ENCODE measurements at regions not wholly inside any gene's neighbourhood (a gene's known extent, or its start where the extent isn't known, plus 50 kb on each side); places are given as distances from the start of the nearest gene placed in this dataset.

DNA sequence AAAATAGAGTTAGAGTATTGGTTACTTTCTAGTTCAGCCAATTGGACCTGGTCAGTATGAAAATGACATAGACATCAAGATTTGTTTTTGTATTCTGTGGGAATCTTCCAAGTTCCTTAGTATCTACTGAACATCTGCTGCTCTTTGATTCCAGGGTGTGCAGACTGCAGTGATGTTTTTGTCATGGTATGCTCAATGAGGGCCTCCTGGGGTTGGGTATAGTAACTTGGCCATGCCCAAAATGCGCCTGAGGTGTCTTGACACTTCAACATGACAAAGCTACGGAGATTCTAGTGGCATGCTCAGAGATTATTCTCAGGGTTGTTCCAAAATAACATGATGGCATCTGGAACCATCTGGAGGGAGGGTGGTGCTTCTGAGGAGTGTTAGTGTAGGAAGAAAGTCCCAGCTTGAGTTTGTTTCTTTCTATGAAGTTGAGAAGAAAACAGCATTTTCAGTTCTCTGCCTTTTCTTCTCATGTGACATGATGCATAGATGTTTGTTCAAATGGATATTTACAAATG lies 313.5 kb upstream of the TBL1XR1 start:
- Histone ChIP-seq H3K27ac (no peak overlapping the region), H3K9me3 (no peaks in the 10 kb centered on the region), H3K4me1 (ENCODE audit: control insufficient read depth in 1 of 2, insufficient read depth in 1 of 2, low read depth in 1 of 2, low read length in 1 of 2) (peaks cover 0 to under 1% of the 10 kb centered on the region in 2 experiments), H3K27me3 (no peaks in the 10 kb centered on the region), H3K4me3 (ENCODE audit: low read depth in 1 of 2, low read length in 1 of 2) (no peak overlapping the region), H3K36me3 (no peaks in the 10 kb centered on the region)
- TF ChIP-seq, protein P1, sequence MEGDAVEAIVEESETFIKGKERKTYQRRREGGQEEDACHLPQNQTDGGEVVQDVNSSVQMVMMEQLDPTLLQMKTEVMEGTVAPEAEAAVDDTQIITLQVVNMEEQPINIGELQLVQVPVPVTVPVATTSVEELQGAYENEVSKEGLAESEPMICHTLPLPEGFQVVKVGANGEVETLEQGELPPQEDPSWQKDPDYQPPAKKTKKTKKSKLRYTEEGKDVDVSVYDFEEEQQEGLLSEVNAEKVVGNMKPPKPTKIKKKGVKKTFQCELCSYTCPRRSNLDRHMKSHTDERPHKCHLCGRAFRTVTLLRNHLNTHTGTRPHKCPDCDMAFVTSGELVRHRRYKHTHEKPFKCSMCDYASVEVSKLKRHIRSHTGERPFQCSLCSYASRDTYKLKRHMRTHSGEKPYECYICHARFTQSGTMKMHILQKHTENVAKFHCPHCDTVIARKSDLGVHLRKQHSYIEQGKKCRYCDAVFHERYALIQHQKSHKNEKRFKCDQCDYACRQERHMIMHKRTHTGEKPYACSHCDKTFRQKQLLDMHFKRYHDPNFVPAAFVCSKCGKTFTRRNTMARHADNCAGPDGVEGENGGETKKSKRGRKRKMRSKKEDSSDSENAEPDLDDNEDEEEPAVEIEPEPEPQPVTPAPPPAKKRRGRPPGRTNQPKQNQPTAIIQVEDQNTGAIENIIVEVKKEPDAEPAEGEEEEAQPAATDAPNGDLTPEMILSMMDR (IDR thresholded peaks at IDR 0.05), result no peak

DNA sequence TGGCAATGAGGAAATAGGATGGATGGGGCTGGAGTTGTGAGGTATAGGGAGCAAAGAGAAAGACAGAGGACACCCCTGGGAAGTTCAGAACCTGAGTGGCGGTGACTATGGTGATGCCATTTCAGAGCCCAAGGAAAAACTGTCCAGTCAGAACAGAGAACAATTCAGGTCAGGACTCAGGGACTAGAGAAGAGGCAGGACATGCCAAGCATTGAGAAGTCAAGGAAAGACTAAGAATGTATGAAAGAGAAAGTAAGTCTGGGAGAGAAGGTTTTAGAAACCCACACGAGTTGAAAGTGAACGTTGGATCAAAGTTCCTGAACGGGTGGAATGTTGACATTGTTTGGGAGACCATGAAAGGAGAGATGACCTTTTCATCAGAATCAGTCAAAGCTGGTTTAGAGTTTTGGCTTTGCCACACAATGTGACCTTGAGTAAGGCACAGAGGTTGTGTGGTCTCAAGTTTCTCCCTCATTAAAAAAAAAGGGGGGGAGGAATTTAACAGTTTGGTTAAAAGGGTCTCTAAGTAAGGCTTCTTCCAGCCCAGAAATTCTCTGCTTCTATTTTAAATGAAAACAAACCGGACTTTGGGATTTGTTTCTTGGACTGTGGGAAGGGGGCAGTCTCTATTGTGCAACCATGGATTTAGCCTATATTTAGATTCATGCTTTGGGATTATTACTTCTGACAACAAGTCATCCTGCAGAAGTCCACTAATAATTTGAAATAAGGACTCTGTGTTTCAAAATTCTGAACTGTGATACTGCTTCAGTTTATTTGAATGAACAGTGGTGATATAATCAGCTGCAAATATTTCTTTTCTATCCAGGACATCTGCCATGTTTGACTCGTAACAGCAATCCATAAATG lies 315.9 kb upstream of the TBL1XR1 start:
- peaks cover 0 to 6% of the 10 kb centered on the region in 2 experiments for H3K4me1 ChIP-seq (ENCODE audit: control insufficient read depth in 1 of 2, insufficient read depth in 1 of 2, low read depth in 1 of 2, low read length in 1 of 2)
- TF ChIP-seq, protein P1 (IDR thresholded peaks at IDR 0.05), result no peak
- no peaks in the 10 kb centered on the region for H3K27me3 ChIP-seq
- no peaks in the 10 kb centered on the region for H3K9me3 ChIP-seq
- no peaks in the 10 kb centered on the region for H3K36me3 ChIP-seq
- no peak overlapping the region for H3K27ac ChIP-seq
- no peak overlapping the region for H3K4me3 ChIP-seq (ENCODE audit: low read depth in 1 of 2, low read length in 1 of 2)

DNA sequence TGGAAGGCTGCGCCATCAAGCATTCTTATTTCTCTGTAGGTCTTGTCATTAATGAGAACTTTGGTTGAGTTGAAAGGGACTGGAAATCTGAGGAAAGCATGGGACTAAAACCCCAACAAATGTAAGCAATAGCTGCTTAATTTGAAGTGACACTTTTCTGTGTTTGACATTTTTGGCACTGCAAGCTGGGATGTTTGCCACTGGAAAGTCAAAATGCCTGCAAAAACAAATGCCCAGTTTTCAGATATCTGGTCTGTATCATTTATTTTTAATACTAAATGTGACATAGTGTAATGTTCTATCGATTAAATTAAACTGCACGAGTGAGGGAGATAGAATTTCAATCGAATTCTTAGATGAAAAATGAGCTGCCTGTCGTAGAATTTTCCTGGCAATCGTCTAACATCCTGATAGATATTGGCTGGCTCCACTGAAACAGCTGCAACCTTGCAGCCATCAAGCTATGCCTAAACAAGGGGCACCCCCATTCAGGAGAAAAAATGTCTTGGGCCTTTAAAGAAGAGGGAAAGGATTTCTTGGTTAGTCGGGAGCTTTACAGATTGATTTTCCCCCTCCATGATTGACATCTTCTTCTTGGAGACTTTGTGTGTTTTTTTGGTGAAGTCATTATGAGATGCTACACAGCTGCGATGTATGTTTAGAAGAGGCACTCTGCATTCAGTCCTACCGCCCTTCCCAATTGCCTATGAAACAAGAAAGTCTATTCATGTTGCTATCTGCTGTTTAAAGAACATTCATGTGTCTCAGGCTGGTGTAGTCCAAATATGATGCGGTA lies 316.7 kb upstream of the TBL1XR1 start:
- Histone ChIP-seq H3K9me3 (no peaks in the 10 kb centered on the region), H3K4me1 (ENCODE audit: control insufficient read depth in 1 of 2, insufficient read depth in 1 of 2, low read depth in 1 of 2, low read length in 1 of 2) (peaks cover 0 to 6% of the 10 kb centered on the region in 2 experiments), H3K27ac (no peak overlapping the region), H3K36me3 (no peaks in the 10 kb centered on the region), H3K27me3 (no peaks in the 10 kb centered on the region), H3K4me3 (ENCODE audit: low read depth in 1 of 2, low read length in 1 of 2) (no peak overlapping the region)
- TF ChIP-seq, protein P1 (IDR thresholded peaks at IDR 0.05), result no peak

DNA sequence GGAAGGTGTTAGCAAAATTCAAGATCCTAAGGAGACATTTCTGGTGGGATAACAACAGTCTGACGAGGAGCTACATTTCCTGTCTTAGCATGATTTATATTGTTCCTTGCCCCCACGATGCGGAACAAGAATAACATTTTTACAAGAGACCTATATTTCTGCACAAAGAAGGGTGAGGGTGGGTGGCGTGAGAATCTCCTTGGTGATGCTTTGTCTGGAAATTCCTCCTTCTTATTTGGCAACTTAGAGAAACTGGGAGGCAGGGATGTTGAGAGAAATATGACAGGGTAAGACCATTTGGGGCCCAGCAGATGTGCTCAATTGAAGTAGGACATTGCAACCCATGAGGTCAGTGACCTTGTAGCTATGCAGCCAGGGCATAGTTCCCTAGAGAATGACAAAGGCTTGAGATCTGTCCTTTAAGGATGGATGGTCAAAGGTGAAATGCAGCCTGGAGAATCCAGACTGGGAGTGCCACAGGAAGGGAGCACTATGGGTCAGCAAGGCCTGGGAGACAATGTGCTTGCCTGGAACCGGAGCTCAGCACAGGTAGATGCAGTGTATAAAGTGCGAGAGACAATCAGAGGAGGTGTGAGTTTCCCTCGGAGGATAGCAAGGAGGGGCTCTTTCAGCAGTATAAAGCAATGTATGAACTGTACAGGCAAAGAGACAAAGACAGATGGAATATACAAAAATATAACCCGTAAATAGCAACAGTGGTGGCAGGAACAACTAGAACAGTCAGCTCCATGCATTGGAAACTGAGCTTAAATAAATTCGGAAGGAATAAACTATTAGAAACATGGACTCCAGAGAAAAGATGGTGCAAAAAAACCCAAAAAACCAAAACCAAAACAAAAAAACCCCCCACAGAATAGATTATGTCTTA lies 317.6 kb upstream of the TBL1XR1 start:
- Histone ChIP-seq H3K27ac (no peak overlapping the region), H3K4me1 (ENCODE audit: control insufficient read depth in 1 of 2, insufficient read depth in 1 of 2, low read depth in 1 of 2, low read length in 1 of 2) (peaks cover 0 to 6% of the 10 kb centered on the region in 2 experiments), H3K36me3 (no peaks in the 10 kb centered on the region), H3K9me3 (no peaks in the 10 kb centered on the region), H3K27me3 (no peaks in the 10 kb centered on the region), H3K4me3 (ENCODE audit: low read depth in 1 of 2, low read length in 1 of 2) (no peak overlapping the region)
- TF ChIP-seq, protein P1 (IDR thresholded peaks at IDR 0.05), result no peak

DNA sequence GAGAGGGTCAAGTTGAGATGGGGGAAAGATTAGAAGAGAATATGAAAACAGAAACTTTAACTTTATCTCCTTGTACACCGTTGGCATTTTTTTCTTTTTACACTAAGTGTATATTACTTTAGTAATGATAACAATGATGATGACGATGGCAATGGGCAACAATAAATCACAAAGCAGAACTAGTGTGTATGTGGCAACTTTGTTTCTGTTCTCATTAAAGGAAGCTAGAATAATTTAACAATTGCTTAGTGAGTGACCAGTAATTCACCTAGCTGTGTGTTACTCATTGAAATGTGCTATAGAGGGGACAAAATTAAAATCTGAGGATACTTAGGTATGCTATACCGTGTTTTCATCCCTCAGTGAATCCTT lies 318.5 kb upstream of the TBL1XR1 start:
- Histone ChIP-seq H3K27ac (no peak overlapping the region), H3K36me3 (no peaks in the 10 kb centered on the region), H3K4me3 (ENCODE audit: low read depth in 1 of 2, low read length in 1 of 2) (no peak overlapping the region), H3K27me3 (no peaks in the 10 kb centered on the region), H3K4me1 (ENCODE audit: control insufficient read depth in 1 of 2, insufficient read depth in 1 of 2, low read depth in 1 of 2, low read length in 1 of 2) (peaks cover 0 to 6% of the 10 kb centered on the region in 2 experiments), H3K9me3 (no peaks in the 10 kb centered on the region)
- TF ChIP-seq, protein P1 (IDR thresholded peaks at IDR 0.05), result no peak
